ENCODE measurements at regions not wholly inside any gene's neighbourhood (a gene's known extent, or its start where the extent isn't known, plus 50 kb on each side); places are given as distances from the start of the nearest gene placed in this dataset.

GRCh38 chr13:75076476-75076875 lies 405.5 kb downstream of the TBC1D4 start:
- 0 out of 5 replicates have a peak, but pooled peaks cover 0 to 3% of the 10 kb centered on the region in 2 experiments for H3K4me1 ChIP-seq (replicated peaks in 1 of 2; ENCODE audit: control insufficient read depth in 2 of 2, insufficient read depth in 2 of 2, low read length in 2 of 2)
- no peaks in the 10 kb centered on the region for H3K36me3 ChIP-seq (ENCODE audit: control insufficient read depth, insufficient read depth, low read length)
- TF ChIP-seq SIX5 (IDR thresholded peaks at IDR 0.05; ENCODE audit: borderline replicate concordance in 1 of 2, insufficient read depth in 1 of 2, low read depth in 1 of 2, low read length in 2 of 2), result no peak
- no peak for TF ChIP-seq PRDM10 (IDR thresholded peaks at IDR 0.05; ENCODE audit: partially characterized antibody)
- peak; percentile 20; the same call in 1 of the 2 replicates for TF ChIP-seq PKNOX1 (IDR thresholded peaks at IDR 0.05)
- TF ChIP-seq NFRKB (IDR thresholded peaks at IDR 0.05; ENCODE audit: low read depth), result no peak
- peak; percentile 23 for TF ChIP-seq MEIS2 (IDR thresholded peaks at IDR 0.05; ENCODE audit: partially characterized antibody)
- no peak overlapping the region for H3K27ac ChIP-seq (ENCODE audit: extremely low read depth, low read depth, low read length)
- ATAC-seq (no peak), FAIRE-seq (no peak), DNase-seq (ENCODE audit: extremely low read depth in 1 of 4, low spot score in 3 of 4) (no peak)
- H4K20me1 ChIP-seq (replicated peaks; ENCODE audit: control insufficient read depth, insufficient read depth, low read length), result no peaks in the 10 kb centered on the region
- no TSS peak for BruUV-seq (replicated peaks)
- intact Hi-C loops (cut with micrococcal nuclease), result no loop called here
- H3K4me2 ChIP-seq (ENCODE audit: insufficient read depth, low read length), result no peak overlapping the region
- H3K9me1 ChIP-seq (ENCODE audit: control insufficient read depth, insufficient read depth, low read length), result no peaks in the 10 kb centered on the region
- CTCF ChIA-PET (ENCODE audit: low intra/inter-chr PET ratio), result no interaction called here
- H3K9me3 ChIP-seq (replicated peaks; ENCODE audit: control insufficient read depth, insufficient read depth, low read depth, low read length), result no peaks in the 10 kb centered on the region
- POLR2A ChIA-PET, result no interaction called here
- in situ Hi-C loops (cut with MboI), result no loop called here
- no peaks in the 10 kb centered on the region for H3K27me3 ChIP-seq (ENCODE audit: control insufficient read depth in 2 of 2, insufficient read depth in 2 of 2, low read length in 2 of 2)
- H3K4me3 ChIP-seq, result no peak overlapping the region
- no peaks in the 10 kb centered on the region for H3K79me2 ChIP-seq (ENCODE audit: control insufficient read depth, insufficient read depth, low read length)
- H2AFZ ChIP-seq (ENCODE audit: low read depth, low read length), result no peak overlapping the region
- H3K9ac ChIP-seq (ENCODE audit: insufficient read depth in 1 of 2, low read depth in 2 of 2, low read length in 2 of 2), result no peak overlapping the region

All from K562 (cell line).